Activated naive CD4-positive, alpha-beta T cell treated with Interleukin-2 at 50 U/mL for 16 hours (primary cell): ENCODE measurements at regions not wholly inside any gene's neighbourhood (a gene's known extent, or its start where the extent isn't known, plus 50 kb on each side); places are given as distances from the start of the nearest gene placed in this dataset.
"Not testable (repeated sequence)": the region's sequence is repeated elsewhere in the genome, so short reads cannot be mapped to it uniquely, and the experiment has no call there.

Experiments used
- DNase-seq: peaks from one replicate; pipeline ENCODE4 v3.0.0-alpha.2; 2020

DNA sequence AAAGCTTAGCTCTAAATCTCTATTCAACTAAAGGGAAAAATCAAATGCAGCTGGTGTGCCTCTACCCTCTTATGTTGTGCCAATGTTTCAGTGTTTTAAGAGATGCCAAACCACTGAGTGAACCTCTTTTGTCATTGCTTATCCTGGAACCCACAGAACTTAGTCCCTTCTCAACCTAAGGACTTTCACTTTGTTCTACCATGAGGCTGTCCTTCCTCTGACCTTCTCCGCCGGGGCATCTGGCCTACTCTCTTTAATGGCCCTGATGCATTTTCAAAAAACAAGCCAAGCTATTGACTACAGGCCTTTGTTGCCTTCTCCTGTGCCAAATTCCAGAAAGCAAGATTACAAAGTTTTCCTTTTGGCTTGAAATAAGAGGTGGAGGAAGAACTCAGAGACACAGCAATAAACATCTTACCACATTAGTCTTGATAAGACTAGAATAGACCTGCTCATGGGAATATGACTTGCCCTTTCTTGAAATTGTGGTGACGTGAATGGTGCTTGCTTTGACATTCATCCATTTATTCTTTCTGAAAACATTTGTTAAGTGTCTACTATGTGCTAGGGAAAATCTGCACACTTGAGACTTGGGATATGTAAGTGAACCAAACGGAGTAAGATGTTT lies 253.2 kb upstream of the SMIM30 start:
- DNase-seq = no peak

DNA sequence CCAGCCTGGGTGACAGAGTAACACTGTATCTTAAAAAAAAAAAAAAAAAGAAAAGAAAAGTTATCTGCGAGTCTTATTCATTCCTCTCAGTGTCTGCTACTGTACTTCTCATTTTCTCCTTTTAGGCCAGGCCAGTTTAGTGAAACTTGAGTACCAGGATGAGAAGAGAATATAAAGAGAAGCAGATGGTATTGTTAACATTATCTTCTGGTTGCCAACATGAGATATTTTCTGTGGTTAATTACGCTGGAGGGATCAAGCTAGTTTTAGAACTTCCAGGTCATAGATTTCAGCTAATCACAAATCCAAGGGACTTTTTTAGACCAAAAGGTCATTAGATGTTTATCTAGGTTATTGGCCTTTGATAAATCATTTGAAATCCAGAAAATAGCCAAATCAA lies 252.6 kb upstream of the SMIM30 start:
- no peak for DNase-seq

DNA sequence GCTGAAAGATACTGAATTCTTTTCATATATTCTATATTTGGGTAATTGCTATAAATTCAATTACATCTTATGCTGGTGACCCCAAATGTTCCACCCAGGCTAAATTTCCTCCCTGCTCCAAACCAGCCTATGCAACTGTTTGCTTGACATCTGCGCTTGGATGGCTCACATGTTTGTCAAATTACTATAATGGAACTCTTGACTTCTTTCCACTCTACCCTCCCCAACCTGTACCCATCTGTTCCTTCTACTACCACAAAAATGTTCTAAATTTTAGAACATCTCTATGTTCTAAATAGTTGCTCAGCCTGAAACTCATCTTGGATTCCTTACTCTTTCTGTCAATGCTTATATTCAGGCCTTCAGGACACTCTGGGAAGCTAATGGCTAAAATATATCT lies 249.9 kb upstream of the SMIM30 start:
- DNase-seq = no peak

DNA sequence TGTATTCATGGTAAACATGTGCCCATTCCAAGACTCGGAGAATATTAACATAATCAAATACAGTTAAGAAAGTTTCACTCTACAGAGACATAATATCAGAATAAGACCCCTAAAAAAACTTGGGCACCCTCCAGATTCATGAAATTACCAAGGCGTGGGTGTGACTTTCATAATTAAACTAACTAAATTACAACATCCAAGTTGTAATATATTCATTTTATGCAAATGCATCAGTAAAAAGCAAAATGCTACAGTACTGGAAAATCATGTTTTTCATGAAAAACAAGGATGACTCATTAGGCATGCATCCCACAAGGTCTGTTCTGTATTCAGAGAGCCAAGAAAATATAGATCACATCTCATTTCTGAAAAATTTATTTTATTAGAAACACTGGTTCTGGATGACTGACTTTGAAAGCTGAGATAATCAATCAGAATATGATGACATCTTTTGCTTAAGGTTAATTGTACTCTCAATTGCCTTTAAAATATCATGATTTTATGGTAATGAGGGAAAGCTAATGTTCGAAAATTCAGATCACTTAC lies 248.8 kb upstream of the SMIM30 start:
- DNase-seq = no peak

DNA sequence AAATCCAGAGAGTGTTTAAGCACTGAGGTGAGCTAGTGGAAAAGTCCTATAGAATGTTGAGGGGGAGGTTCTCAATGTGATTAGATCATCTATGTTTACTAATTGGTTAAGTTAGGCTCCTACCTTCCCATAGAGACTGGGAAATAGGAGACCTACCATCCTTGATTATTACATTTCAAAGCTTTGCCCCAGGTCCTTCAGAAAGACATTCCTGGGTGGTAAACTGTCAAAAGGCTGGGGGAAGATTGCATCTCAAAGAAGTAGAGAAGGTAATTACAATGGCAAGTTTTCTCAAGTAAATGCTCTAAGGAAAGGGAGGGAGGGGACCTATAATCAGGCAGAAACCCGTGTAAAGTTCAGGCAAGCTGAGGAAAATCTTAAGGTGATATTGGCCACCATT lies 247.8 kb upstream of the SMIM30 start:
- no peak for DNase-seq

DNA sequence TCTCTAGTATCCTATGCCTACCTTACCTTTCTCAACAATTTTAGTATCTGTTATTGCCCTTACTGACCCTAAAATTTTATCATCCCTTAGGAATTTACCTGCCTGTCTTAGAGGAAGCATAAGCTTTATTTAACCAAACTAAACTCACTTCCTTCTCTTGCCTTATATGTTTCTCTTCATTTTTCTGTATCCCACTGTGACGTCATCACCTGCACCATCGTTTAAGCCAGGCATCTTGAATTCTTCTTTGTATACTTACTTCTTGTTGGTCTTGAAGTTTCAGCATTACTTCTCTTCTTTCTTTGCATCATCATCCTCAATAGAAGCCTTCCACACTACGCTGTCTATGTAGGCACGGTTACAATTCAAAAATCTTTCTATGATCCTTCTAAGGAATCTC lies 231.0 kb upstream of the SMIM30 start:
- no peak for DNase-seq

DNA sequence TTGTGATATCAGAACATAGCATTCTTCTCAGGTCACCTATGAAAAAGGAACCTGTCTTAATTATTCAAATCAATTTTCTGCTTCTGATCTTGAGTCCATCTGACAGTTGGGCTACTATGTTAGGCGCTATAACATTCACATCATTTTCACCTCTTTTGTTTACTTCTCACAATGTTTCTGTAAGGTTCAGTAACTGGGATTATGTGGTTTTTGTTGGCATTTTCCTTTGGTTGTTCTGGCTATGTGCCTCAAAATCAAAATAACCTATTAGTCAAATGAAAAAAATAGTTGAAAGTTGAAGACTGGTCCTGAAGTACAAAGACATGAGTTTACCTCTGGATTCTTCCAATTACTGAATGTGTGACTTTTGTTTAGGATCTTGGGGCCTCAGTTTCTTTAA lies 221.3 kb upstream of the SMIM30 start:
- DNase-seq = no peak

DNA sequence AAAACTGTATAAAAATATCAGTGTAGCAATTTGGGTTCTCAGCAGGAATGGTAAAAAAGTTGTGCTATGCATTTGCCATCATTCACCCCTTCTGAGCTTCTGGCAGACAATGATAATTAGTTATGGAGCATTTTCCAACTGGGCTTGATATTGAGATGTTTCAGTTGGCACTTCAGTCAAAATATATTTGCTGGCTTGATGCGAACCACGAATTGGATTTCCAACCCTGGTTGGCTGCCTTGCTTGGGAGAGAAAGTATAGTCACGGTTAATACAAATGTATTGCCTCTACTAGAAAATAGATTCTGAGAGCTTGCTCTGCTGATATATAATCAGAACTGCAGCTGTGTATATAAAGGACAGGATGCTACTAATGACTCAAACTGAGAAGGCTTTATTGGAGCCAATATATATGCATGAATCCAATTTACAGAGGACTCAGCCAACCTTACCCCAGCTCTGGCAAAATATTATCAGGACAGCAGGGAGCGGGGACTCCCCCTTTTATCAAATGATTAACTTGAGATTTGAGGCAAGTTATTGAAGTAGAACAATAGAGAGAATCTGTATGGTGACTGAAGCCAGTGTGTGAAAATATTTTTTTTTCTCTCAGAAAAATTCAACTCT lies 219.8 kb upstream of the SMIM30 start:
- no peak for DNase-seq

DNA sequence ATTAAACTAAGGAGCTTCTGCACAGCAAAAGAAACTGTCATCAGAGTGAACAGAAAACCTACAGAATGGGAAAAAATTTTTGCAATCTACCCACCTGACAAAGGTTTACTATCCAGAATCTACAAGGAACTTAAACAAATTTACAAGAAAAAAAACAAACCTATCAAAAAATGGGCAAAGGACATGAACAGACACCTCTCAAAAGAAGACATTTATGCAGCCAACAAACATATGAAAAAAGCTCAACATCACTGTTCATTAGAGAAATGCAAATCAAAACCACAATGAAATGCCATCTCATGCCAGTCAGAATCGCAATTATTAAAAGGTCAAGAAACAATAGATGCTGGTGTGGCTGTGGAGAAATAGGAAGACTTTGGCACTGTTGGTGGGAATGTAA lies 218.5 kb upstream of the SMIM30 start:
- not testable (repeated sequence) for DNase-seq

DNA sequence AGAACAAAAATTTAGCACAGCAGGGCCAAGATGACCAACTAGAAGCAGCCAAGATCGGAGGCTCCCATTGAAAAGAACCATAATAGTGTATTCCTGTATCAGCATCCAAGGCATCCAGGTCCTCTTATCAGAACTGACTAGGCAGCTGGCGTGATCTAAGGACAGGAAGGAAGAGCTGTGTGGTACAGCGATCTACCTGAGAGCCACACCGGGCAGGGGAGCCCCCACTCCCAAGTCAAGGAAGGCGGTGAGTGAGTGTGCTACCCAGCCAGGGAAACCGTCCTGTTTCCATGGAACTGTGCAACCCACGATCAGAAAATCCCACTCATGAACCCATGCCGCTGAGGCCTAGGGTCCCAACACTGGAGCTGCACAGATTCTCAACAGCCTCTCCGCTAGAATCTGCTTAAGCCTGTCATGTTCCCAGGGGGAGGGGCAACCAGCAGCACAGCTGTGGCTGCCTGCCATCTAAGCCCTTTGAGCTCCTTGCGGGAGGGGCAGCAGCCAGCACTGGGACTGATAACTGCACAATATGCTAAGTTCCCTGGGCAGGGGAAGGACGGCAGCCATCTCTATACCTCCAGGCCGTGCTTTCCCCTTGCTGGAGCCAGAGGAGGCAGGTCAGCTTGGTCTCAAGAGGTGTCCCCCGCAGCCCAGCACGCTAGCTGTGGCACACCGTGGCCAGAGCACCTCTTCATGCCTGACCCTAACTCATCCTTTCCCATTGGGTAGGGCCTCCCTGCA lies 213.0 kb upstream of the SMIM30 start:
- no peak for DNase-seq

DNA sequence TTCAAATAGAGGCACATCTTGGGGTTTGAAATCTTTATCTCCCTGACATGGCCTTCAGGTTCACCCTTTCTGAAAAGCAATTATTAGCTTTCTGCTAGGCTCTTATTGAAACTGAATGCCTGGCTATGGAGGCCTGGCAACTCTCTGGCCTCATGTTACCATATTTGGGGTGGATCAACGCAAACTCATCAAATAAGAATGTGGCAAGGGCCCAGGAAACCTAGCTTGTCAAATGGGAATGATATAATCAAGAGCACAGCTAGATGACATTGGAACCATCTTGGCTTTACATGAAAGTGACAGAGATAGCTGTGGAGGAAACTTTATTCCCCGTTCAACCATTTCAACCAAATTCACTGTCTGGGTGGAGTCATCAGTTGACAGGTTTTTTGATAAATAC lies 202.8 kb upstream of the SMIM30 start:
- DNase-seq = no peak

DNA sequence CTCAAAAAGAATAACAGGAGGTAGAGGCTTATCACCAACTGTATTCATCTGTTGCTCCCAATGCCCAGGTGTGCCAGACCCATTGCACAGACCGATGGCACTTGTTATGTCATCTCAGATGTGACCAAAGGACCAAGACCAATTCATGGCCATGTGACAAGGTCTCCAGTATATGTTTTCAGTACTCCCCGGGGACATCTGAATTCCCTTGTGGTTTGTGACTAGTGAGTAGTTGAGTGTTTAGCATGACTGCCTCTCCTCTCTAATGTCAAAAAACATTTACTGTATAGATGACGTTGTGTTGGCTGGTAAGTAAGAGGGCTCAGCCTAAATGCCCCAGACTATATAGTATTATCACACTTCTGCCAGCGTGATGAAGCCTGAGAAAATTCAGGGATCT lies 202.1 kb upstream of the SMIM30 start:
- DNase-seq = no peak

DNA sequence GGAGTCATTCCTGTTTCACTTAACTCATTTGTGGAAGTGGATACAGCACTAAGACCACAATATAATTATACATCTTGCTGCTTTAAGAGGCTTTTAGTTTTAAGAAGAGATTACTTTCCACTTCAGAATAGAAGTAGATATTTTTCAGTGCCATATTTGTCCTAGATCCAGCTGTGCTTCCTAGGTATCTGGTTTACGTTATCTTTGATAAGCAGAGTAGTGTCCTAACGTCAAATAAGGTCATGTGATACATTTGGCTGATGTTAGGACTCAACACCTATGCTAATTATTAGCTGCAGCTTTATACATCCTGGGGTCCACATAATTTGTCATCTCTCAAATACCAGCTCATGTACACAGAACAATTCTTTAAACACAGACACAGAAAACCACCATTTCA lies 196.2 kb upstream of the SMIM30 start:
- no peak for DNase-seq

DNA sequence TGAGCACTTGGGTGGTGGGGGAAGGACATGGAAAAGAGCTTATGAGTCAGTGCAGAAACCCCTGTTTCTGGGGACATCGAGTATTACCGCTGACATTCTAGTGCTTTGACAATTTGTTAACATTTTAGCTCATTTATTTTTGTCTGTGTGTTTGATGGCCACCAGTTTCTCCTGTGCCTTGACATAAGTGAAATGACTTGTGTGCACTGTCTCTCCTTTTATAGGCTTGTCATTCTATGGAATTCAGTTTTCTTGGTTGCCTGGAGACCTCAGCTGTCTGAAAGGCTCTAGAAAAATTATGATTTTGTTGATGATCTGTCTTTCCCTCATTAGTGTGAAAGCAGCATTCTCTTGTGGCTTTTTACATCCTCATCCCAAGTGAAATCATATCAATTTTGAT lies 190.0 kb upstream of the SMIM30 start:
- no peak for DNase-seq

DNA sequence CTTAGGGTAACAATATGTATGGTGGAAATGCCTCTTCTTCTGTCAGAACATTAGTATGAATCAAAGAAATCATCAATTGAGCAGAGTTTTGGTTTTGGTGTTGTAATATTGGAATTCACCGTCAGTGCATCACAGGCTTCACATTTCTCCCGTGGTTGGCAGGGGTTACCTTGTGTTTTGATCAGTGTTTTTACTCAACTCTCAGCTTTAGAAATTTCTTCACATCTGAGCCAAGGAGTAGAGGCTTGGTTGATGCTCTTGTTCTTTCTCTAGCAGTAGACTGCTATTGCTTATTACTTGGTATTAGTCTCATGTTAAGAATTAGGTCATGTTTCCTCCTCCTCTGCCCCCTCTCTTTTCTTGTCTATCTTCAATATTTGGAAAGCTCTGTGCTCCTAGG lies 188.8 kb upstream of the SMIM30 start:
- no peak for DNase-seq

DNA sequence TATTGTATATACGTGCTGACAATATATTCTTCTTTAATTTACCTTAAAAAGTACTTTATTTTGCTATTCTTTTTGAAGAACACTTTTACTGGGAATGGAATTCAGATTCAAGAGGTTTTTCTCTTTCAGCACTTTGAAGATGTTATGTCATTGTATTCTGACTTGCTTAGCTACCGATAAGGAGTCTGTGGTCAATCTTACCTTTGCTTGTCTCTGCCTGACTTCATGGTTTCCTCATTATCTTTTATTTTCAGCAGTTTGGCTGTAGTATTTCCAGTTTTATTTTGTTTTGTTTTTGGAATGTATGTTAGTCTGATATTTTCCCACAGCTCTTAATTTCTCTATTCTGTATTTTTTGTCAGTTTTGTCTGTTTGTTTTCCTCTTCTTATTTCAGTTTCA lies 187.9 kb upstream of the SMIM30 start:
- no peak for DNase-seq

DNA sequence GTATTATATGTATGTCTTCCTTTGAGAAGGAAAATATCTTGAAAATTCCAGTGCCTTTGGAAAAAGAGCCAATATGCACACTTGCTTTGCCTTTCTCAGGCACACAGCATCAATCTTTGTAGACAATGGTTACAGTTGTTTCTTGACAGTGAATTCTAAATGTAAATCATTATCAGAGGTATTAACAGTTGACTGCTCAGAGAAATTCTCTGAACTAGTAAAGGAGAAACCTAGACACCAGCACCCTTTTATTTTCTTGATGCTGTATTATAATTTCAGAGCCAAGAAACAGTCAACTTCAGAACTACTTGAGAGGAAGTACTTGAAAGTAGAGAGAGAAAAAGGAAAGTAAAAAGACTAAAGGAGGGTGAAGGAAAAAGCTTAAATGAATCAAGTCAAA lies 185.8 kb upstream of the SMIM30 start:
- DNase-seq = no peak

DNA sequence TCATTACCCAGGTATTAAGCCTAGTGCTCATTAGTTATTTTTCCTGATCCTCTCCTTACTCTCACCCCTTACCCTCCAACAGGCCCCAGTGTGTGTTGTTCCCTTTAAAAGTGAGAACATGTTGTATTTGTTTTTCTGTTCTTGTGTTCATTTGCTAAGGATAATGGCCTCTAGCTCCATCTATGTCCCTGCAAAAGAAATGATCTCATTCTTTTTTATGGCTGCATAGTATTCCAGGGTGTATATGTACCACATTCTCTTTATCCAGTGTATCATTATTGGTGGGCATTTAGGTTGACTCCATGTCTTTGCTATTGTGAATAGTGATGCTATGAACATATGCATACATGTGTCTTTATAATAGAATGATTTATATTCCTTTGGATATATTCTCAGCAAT lies 185.0 kb upstream of the SMIM30 start:
- not testable (repeated sequence) for DNase-seq

DNA sequence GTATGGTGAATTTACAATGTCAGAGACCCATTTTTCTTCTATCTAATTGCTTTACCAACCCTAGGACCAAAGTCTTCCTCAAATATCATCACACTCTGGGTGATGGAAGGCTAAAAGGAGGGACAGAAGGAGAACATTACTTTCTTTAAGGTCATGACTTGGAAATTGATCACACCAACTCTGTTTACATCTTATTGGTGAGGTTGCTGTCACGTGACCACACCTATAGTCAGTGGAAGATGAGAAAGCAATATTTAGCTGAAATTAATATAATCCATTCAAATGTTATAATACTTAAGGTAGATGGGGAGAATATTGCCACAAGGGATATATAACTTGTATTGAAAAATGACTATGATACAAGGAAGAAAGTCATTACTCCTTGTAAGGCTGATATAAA lies 183.6 kb upstream of the SMIM30 start:
- no peak for DNase-seq

DNA sequence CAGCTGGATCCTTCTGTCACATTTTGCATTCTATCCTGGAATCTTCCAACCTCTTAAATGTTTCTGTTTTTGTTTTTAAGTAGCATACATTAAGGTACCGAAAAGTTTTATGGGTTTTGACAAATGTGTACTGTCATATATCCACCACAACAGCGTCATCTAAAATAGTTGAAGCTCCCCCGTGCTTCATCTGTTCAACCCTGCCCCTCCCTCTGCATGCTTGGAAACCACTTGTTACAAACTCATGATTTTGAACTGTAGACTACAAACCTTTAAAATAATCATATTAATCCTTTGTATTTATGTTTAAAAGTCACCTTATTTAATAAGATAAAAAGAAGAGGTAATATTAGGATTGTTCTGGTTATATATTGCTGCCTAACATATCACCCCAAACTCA lies 182.8 kb upstream of the SMIM30 start:
- DNase-seq = no peak

DNA sequence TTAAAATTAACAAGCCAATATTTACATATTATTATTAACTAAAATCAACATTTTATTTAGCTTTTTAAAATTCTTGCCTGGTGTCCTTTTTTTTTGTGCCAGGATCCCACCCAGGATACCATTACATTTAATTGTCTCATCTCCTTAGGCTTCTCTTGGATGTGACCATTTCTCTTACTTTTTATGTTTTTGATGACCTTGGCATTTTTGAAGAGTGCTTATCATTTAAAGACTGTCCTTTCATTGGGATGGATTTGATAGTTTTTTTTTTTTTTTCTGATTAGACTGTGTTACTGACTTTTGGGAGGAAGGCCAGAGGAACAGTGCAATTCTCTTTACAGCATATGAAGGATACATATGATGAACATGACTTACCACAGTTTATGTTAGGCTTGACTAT lies 181.4 kb upstream of the SMIM30 start:
- no peak for DNase-seq

DNA sequence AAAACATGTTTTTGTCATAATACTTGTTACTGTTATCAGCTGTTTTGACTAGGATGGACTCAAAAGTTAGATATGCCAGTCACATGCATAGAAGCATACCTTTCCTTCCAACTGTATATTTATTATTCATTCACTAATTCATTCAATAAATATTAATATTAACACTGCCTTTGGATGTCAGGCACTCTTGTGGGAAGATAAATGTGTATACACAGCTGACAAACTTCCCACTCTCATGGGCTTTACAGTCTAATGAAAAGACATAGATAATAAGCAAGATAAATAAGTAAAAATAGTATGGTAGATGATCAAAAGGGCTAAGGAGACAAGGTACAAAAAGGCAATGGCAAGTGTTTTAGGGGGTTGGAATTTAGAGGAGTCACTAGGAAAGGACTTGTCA lies 180.1 kb upstream of the SMIM30 start:
- no peak for DNase-seq

DNA sequence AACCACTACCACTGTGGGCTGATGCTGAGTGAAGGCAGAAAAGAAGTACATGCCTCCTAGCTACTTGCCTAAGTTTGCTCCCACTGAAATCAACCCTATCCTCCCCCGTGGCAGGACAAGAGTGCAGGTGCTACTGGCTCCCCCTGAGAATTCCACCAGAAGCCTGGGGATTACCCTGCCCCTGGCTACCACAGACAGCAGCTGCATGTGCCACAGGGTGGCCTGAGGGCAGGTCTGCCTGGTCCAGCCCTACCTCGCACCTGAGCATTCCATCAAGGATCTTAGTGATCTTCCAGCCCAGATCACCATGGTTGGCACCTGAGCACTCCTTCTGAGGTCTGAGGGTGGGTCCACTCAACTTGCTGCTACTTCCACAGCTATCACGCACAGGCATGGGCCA lies 176.4 kb upstream of the SMIM30 start:
- no peak for DNase-seq

DNA sequence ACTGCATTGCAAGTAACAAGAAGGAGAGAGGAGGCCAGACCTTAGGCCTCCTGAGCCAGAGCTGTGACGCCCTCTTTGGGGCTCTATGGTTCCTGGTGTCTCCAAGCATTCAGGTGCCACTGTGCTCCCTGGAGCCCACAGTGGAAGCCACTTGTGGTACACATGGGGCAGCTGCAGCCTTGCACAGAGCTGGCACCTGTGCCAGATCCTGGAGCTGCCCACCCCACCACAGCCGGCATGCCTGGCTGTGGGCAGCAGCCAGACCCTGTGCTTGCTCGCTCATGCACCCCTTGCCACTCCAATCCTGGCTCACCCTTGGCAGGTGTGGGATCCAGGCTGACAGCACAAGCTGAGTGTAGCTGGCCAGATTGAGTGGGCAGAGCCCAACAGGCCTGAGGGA lies 173.8 kb upstream of the SMIM30 start:
- no peak for DNase-seq
